Endodermal cell (in vitro differentiated cells): ENCODE measurements at regions not wholly inside any gene's neighbourhood (a gene's known extent, or its start where the extent isn't known, plus 50 kb on each side); places are given as distances from the start of the nearest gene placed in this dataset.

Experiments used
- DNase-seq: peaks from one replicate; pipeline ENCODE4 v3.0.0-alpha.2; 2017
- H3K27ac ChIP-seq: 2 replicates; pipeline ENCODE4 v1.5.1; 2013; ENCODE audit warnings: mild to moderate bottlenecking, low read depth, low read length, moderate library complexity
- H3K27me3 ChIP-seq: 2 replicates; pipeline ENCODE4 v1.6.1; 2013; ENCODE audit warnings: mild to moderate bottlenecking, low read length, moderate library complexity; ENCODE audit not compliant: insufficient read depth, control insufficient read depth, poor library complexity, severe bottlenecking
- H3K36me3 ChIP-seq: 2 replicates; pipeline ENCODE4 v1.7.0; 2013; ENCODE audit warnings: mild to moderate bottlenecking, low read length, moderate library complexity; ENCODE audit not compliant: control insufficient read depth, insufficient read depth
- H3K4me1 ChIP-seq: one replicate; pipeline ENCODE4 v1.7.0; 2013; ENCODE audit warnings: low read length; ENCODE audit not compliant: control insufficient read depth, insufficient read depth
- H3K4me3 ChIP-seq: 2 replicates; pipeline ENCODE4 v1.5.1; 2013; ENCODE audit warnings: mild to moderate bottlenecking, low read length, moderate library complexity
- H3K9ac ChIP-seq: 2 replicates; pipeline ENCODE4 v1.6.1; 2013; ENCODE audit warnings: mild to moderate bottlenecking, low read length, moderate library complexity; ENCODE audit not compliant: poor library complexity, severe bottlenecking; ENCODE audit errors: extremely low read depth
- H3K9me3 ChIP-seq: 2 replicates; pipeline ENCODE4 v1.6.1; 2013; ENCODE audit warnings: mild to moderate bottlenecking, low read length, moderate library complexity; ENCODE audit not compliant: control insufficient read depth
- H3K27ac Mint-ChIP-seq: 2 replicates; pipeline ENCODE4 v1.8.0; 2020; ENCODE audit warnings: mixed read lengths
- H3K27me3 Mint-ChIP-seq: 2 replicates; pipeline ENCODE4 v1.8.0; 2021; ENCODE audit warnings: mild to moderate bottlenecking, mixed read lengths; ENCODE audit not compliant: insufficient read depth
- H3K36me3 Mint-ChIP-seq: 2 replicates; pipeline ENCODE4 v1.8.0; 2020; ENCODE audit warnings: low read depth, mixed read lengths
- H3K4me1 Mint-ChIP-seq: 2 replicates; pipeline ENCODE4 v1.8.0; 2020; ENCODE audit warnings: mixed read lengths
- H3K4me3 Mint-ChIP-seq: 2 replicates; pipeline ENCODE4 v1.8.0; 2020; ENCODE audit warnings: mild to moderate bottlenecking, moderate library complexity, mixed read lengths
- H3K9me3 Mint-ChIP-seq: 2 replicates; pipeline ENCODE4 v1.8.0; 2020; ENCODE audit warnings: mild to moderate bottlenecking, mixed read lengths
- CTCF ChIP-seq: fragments of 200-600 bp; sonication (generic); conservative IDR thresholded peaks from 2 replicates; pipeline ENCODE4 v1.5.0; 2021; ENCODE audit warnings: antibody characterized with exemption, mild to moderate bottlenecking
- WGBS, 2 experiments: methylation state at CpG; one replicate each; pipeline versions ENCODE4 v1.1.5 to v1.1.7; 2013; ENCODE audit warnings: missing lambda C conversion rate in 2 of 2, mixed read lengths in 1 of 2; ENCODE audit not compliant: insufficient coverage in 1 of 2, insufficient read length in 1 of 2; 5-methylcytosine and 5-hydroxymethylcytosine counted together

GRCh38 chr4:126168484-126168883 is 853.7 kb downstream of the FAT4 start:
- no peak overlapping the region for H3K9ac ChIP-seq
- Mint-ChIP-seq H3K4me3 (no peak overlapping the region), H3K9me3 (peaks cover 7% of the 10 kb centered on the region), H3K36me3 (no peaks in the 10 kb centered on the region), H3K27me3 (no peaks in the 10 kb centered on the region), H3K27ac (no peak overlapping the region), H3K4me1 (peaks cover 6% of the 10 kb centered on the region)
- no peak overlapping the region for H3K4me3 ChIP-seq
- H3K4me1 ChIP-seq: no peaks in the 10 kb centered on the region
- H3K27me3 ChIP-seq: no peaks in the 10 kb centered on the region
- H3K9me3 ChIP-seq: no peaks in the 10 kb centered on the region
- no peak overlapping the region for H3K27ac ChIP-seq
- TF ChIP-seq CTCF: no peak
- WGBS, 2 experiments: 60% methylated on average over 1 of the region's 1 CpG; no CpG with 5 or more reads in 1 of the 2 experiments
- no peaks in the 10 kb centered on the region for H3K36me3 ChIP-seq
- no peak for DNase-seq

- H3K4me1 ChIP-seq: no peaks in the 10 kb centered on the region
- no peak for TF ChIP-seq CTCF
- no peak overlapping the region for H3K27ac ChIP-seq
- no peak overlapping the region for H3K4me3 ChIP-seq
- no peak overlapping the region for H3K27ac Mint-ChIP-seq
- H3K9ac ChIP-seq: no peak overlapping the region
- no peaks in the 10 kb centered on the region for H3K36me3 ChIP-seq
- H3K27me3 ChIP-seq: no peaks in the 10 kb centered on the region
- WGBS, 2 experiments: 83 to 84% methylated on average over 1 of the region's 1 CpG
- no peak overlapping the region for H3K4me3 Mint-ChIP-seq
- no peak for DNase-seq
- no peaks in the 10 kb centered on the region for H3K27me3 Mint-ChIP-seq
- no peaks in the 10 kb centered on the region for H3K9me3 ChIP-seq
- no peaks in the 10 kb centered on the region for H3K36me3 Mint-ChIP-seq
- peaks cover 6% of the 10 kb centered on the region for H3K4me1 Mint-ChIP-seq
- no peaks in the 10 kb centered on the region for H3K9me3 Mint-ChIP-seq
These were observed 857.4 kb downstream of the FAT4 start for GRCh38 chr4:126172126-126172525.

DNA sequence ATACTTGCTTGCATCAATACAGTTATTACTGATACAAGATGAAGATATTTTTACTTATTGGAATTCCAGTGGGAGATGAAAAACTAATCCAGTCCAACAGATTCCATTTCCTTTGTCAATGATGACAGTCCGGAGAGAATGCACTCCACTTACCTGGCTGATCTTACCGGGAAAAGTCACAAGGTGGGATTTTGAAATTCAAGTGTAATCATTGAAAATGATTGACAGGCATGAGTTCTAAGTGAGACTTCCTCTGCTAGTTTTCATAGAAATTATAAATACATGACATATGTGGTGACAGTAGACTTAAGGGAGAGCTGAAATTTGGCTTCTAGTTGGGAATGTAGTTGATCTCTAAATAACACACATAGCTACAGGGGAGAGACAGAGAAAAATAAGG is 859.9 kb downstream of the FAT4 start:
- H3K27me3 Mint-ChIP-seq: no peaks in the 10 kb centered on the region
- H3K4me3 Mint-ChIP-seq: no peak overlapping the region
- no peaks in the 10 kb centered on the region for H3K36me3 ChIP-seq
- H3K27me3 ChIP-seq: no peaks in the 10 kb centered on the region
- H3K36me3 Mint-ChIP-seq: no peaks in the 10 kb centered on the region
- no peak overlapping the region for H3K27ac Mint-ChIP-seq
- 90 to 94% methylated on average over 2 of the region's 2 CpGs for WGBS, 2 experiments
- no peak overlapping the region for H3K9ac ChIP-seq
- no peak for DNase-seq
- no peak overlapping the region for H3K27ac ChIP-seq
- no peaks in the 10 kb centered on the region for H3K4me1 ChIP-seq
- no peak for TF ChIP-seq CTCF
- H3K4me1 Mint-ChIP-seq: no peaks in the 10 kb centered on the region
- no peaks in the 10 kb centered on the region for H3K9me3 ChIP-seq
- H3K4me3 ChIP-seq: no peak overlapping the region
- no peaks in the 10 kb centered on the region for H3K9me3 Mint-ChIP-seq
